HG03565 (cell line): ENCODE measurements at regions not wholly inside any gene's neighbourhood (a gene's known extent, or its start where the extent isn't known, plus 50 kb on each side); places are given as distances from the start of the nearest gene placed in this dataset.

ENCODE experiments used
- ATAC-seq: cut with Tn5 transposase; IDR thresholded peaks from one replicate; pipeline ENCODE4 v1.9.1; 2021; ENCODE audit warnings: mild to moderate bottlenecking, moderate library complexity; ENCODE audit not compliant: unreplicated experiment

- ATAC-seq, result no peak
Measured at GRCh38 chr15:69955240-69955894, 142.3 kb downstream of the TLE3 start.

DNA sequence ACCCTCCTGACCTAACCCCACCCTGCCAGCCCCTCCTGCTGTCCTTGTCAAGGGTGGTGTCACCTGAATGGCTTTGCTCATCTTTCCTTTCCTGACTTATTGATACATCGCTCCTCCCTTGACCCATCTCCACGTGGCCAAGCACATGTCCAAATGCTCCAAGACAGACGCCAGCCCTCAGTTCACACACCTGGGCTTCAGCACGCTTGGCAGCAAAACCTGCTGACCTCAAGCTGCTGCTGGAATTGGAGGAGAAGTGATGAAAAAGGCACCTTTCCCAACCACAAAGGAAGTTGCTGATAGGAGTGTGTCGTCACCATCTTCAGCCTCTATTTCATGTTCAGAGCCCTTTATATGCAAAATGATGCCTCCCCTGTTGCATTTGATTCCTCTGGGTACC is 141.3 kb downstream of the TLE3 start:
- ATAC-seq, result no peak

GRCh38 chr15:69957175-69957574 is 140.5 kb downstream of the TLE3 start:
- ATAC-seq, result no peak

DNA sequence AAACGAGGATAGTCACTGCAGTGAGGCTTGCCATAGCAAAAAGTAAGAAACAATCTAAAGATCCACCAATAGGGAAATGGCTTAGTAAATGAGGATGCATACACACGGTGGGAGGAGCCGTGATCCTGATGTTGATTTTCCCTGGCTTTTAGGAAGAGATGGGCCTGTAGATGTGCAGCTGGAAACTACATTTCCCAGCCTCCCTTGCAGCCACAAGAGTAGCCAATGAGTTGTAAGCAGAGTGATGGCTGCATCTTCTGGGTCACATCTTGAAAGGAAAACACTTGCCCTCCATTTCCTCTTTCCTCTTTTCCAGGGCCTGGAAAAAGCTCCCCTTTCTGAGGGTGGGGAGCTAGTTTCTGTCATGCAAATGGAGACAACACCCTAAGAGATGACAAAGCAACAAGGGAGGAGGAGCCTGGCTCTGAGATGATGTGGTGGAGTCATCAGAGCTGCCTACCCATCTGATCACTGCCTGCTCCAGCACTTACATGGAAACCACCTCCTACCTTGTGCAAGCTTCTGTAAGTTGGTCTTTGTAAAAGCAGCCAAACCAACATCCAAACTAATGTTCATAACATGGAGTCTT is 139.1 kb downstream of the TLE3 start:
- ATAC-seq, result no peak

GRCh38 chr15:69962561-69962960 is 135.2 kb downstream of the TLE3 start:
- no peak for ATAC-seq

DNA sequence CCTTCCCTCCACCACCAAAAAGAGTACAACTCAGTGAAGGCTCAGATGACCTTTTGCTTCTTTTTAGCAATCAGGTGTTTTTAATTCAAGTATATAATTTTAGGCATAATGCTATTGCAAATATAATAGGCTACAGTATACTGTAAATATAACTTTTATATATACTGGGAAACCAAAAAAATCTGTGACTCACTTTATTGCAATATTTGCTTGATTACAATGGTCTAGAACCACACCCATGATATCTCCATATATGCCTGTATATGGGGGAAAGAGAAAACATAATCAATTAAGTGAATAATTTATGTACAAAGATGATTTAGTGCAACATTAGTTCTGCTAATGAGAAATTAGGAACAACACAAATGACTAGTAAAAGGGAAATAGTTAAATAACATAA is 134.3 kb downstream of the TLE3 start:
- ATAC-seq, result no peak

DNA sequence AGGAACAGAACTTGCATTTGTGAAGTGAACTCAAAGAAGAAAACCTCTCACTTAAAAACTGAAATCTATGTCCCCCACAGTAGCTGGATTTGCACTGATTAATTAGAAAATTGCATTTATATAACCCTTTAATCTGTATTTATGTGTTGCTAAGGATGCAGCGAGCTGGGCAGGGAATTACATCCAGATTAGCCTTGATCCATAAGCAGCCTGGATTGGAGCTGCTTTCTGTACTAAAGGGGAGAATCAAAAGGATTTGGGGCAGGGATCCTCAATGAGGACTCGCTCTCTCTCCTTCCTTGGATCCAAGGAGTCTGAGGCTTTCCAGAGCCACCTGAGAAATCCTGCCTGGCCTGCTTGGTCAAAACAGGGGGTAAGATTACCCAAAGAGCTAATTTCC is 125.9 kb downstream of the TLE3 start:
- ATAC-seq, result no peak

DNA sequence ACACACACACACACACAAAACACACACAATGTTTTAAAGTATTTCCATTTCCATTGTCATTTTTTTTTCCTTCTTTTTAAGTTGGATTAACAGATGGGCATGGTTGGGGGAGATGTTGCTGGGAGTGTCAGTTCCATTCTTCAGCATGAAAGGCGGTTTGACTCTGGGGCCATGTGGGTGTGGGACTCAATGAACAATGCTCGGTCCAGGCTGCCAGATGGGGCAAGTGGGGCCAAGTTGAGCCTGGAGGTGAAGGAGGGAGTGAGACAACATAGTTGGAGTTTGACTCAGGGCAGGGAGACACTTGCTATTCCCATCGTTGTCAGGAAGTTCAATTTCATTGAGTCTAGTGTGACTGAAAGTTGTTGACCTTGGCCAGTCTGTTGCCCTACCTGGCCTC is 125.3 kb downstream of the TLE3 start:
- ATAC-seq, result no peak

- no peak for ATAC-seq
Measured at GRCh38 chr15:69973102-69973714, 124.5 kb downstream of the TLE3 start.

- no peak for ATAC-seq
Measured at GRCh38 chr15:69973880-69974279, 123.8 kb downstream of the TLE3 start.

DNA sequence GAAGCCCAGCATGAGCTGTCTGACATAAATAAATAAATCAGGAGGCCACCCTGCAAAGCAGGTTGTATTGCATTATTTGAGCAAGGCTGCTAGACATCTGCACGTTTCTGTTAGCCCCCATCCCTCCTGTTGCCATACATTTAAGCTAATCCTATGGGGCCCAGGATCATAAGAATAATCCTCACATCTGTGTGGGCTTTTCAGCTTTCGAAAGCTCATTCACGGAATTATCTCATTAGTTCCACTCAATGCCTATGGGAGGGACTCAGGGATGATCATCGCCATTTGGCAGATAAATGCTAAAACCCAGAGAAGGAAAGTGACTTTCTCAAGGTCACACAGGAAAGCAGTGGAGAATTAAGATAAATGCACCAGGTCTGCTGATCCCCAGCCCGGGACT is 123.4 kb downstream of the TLE3 start:
- no peak for ATAC-seq

DNA sequence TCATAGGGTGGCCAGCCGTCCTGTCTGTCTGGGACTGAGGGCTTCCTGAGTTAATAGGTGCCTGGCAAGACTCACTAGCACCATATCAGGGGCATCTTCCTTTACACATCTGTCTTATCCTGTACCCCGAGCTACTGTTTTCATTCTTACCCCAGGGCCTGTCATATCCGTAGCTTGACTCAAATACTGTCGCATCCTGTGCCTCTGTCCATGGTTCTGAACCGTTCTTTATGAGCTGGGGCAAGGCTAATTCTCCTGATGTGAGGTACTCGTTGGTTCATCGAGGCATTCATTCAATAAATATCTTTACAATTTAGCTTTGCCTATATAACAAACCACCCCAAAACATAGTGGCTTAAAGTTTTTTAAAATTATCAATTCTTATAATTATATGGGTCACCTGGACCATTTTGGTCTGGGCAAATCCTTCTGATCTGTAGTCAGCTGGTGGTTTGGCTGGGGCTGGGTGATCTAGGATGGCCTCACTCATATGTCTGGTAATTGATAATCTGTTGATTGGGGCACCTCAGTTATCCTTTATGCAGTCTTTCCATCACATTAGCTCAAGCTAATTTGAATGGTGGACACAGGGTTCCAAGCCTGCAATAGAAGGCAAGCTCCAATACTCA is 121.2 kb downstream of the TLE3 start:
- no peak for ATAC-seq

GRCh38 chr15:69978603-69979002 is 119.1 kb downstream of the TLE3 start:
- no peak for ATAC-seq

DNA sequence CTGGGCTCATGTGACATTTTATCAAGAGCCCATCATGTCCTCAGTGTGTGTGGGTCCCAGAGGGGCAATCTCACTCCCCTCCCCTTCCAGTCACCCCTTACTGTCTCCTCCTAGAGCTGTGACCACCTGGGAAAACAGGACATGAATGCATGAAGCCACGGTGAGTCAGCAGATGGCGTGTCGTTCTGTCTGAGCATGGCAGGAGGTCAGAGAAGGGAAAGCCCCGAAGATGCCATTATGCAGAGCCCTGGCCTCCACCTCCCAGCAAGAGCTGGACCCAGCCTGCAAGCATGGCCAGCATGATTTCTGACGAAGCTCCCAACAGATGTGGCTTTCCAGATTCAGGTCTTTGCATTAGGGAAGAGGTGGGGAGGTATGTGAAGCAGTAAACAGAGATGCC is 118.5 kb downstream of the TLE3 start:
- ATAC-seq, result peak; percentile 34

DNA sequence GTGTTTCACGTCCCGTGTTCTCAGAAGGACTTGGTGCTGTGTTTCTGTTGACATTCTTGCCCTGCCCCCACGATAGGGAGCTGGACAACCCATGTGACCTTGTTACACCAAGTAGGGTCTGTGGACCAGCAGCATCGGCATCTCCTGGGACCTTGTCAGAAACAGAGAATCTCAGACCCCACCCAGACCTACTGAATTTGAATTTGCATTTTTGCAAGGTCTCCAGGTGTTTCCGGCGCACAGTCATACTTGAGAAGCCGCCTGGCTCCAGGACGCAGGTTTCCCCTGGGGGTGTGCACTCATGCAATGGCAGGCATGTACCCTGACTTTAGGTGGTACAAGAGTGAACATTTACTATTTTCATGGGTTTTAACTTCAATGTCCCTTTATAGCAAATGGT is 117.9 kb downstream of the TLE3 start:
- peak; percentile 75 for ATAC-seq

- ATAC-seq, result no peak
Measured at GRCh38 chr15:69980341-69981059, 117.2 kb downstream of the TLE3 start.

DNA sequence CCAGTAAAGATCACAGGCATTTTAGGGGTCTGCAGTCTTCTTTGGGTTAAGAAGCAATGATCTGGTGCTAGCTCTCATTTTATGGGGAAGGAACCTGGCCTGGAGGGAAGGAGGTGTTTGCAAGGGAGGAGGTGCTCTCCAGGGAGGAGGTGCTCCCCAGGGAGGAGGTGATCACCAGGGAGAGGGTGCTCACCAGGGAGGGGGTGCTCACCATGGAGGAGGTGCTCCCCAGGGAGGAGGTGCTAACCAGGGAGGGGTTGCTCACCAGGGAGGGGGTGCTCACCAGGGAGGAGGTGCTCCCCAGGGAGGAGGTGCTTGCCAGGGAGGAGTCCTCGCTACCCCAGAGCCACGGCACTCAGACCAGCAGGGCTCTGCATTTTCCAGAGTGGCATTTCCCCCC is 115.7 kb downstream of the TLE3 start:
- no peak for ATAC-seq

GRCh38 chr15:69983696-69984265 is 113.9 kb downstream of the TLE3 start:
- ATAC-seq, result no peak

DNA sequence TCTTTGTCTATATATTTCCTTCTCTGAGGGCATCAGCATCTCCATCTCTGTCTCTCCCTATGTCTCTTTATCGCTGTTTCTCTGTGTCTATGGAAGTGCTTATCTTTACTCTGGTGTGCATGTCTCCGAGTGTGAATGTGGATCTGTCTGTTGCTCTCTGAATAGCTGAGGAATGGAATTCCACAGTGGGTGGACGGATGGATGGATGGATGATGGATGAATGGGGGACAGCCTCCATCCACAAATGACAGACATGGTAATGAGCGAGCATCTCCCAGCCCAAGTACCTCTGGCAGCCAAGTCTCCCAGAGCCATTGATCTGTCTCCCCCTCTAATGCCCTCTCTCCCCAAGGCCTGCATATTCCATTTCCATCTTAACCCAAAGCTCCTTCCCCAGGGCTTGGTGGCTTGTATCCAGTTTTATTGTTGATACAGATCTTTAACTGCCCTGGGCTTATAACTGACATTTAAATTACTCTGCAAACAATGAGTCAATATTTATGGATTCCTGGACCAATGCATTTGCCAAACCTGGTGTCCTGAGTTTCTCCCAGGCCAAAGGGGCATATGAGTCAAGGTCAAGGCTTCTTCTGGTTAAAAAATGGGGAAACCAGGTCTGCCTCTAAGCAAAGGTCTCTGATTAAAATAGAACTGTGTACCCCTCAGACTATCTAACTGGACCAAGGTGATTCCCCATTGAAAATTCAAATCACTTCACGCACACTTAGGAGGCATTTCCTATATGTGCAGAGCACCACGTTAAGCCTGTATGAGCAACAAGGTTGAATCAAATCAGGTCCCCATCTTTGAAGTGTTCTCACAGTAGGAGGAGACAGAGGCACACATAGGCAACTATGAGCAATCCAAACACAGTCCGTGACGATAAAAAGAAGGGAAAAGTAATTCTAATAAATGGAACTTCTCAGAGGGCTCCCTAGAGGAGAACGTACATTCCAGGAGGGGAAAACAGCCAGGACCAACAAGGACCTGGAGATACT is 109.9 kb downstream of the TLE3 start:
- no peak for ATAC-seq
